Stomach (tissue), 4 donors: ENCODE measurements at regions not wholly inside any gene's neighbourhood (a gene's known extent, or its start where the extent isn't known, plus 50 kb on each side); places are given as distances from the start of the nearest gene placed in this dataset.

ENCODE experiments used
- EP300 ChIP-seq: sonication (generic); formaldehyde crosslinking; IDR thresholded peaks from one replicate; pipeline ENCODE4 v1.6.1; 2017; ENCODE audit warnings: antibody characterized with exemption
- POLR2A ChIP-seq, 4 donors: fragments of 450-650 bp; IDR thresholded peaks; one replicate each; pipeline ENCODE4 v1.6.1; 2016; ENCODE audit warnings: antibody characterized with exemption in 4 of 4, control low read depth in 2 of 4, mild to moderate bottlenecking in 1 of 4, moderate library complexity in 1 of 4
- POLR2AphosphoS5 ChIP-seq, 3 donors: sonication (generic); formaldehyde crosslinking; IDR thresholded peaks; one replicate each; pipeline ENCODE4 v1.6.1; 2016; ENCODE audit warnings: antibody characterized with exemption in 3 of 3
- TF ChIP-seq, protein P1 (sequence below), 7 experiments: fragments of 450-650 bp in 4 of 7; fragments of 200-600 bp in 3 of 7; sonication (generic) in 3 of 7; IDR thresholded peaks; one replicate each; pipeline ENCODE4 v1.5.1; 2016 to 2019; ENCODE audit warnings: antibody characterized with exemption in 7 of 7, control low read depth in 2 of 7, mild to moderate bottlenecking in 1 of 7

DNA sequence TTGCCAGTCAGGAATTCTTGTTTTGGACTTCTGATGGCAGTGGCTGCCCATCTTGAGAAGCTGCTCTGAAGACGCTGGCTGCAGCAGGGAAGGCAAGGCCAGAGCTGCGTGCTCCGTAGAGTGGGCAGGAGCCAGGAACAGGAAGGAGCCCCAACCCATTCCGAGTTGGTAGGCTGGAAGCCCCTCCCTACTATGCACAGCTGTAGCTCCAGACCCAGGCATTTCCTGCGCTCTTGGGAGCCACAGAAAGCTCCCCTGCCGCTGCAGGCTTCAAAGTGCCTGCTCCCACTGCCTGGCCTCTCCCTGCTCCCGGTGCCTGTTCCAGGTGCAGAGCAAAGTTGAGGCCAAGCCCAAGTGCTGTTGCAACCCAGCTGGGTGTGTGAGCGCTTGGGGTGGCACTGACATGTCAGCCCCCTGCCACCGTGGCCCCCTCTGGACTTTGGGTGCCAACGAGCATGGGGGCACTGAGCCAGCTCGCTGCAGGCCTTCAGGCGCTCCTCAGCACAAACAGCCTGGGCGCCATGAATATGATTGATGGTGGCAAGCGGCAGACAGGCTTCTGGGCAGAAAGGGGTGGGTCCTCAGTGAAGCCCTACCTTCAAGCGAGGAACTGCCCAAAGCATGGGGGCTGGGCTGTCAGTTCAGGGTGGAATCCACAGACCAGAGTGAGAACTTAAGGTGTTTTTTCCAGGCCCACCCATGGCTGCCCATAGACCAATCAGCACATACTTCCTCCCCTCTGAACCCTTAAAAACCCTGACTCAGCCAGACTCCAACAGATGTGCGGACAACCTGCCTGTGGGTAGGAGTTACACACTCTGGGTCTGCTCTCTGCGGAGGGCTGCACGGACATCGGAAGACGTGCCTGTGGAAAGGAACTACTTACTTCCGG is 677.2 kb upstream of the INTU start:
- TF ChIP-seq, protein P1, sequence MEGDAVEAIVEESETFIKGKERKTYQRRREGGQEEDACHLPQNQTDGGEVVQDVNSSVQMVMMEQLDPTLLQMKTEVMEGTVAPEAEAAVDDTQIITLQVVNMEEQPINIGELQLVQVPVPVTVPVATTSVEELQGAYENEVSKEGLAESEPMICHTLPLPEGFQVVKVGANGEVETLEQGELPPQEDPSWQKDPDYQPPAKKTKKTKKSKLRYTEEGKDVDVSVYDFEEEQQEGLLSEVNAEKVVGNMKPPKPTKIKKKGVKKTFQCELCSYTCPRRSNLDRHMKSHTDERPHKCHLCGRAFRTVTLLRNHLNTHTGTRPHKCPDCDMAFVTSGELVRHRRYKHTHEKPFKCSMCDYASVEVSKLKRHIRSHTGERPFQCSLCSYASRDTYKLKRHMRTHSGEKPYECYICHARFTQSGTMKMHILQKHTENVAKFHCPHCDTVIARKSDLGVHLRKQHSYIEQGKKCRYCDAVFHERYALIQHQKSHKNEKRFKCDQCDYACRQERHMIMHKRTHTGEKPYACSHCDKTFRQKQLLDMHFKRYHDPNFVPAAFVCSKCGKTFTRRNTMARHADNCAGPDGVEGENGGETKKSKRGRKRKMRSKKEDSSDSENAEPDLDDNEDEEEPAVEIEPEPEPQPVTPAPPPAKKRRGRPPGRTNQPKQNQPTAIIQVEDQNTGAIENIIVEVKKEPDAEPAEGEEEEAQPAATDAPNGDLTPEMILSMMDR (IDR thresholded peaks at IDR 0.05), result no peak
- TF ChIP-seq EP300 (no peak), POLR2A (IDR thresholded peaks at IDR 0.05) (no peak), POLR2AphosphoS5 (IDR thresholded peaks at IDR 0.05) (no peak)
